ENCODE measurements at regions not wholly inside any gene's neighbourhood (a gene's known extent, or its start where the extent isn't known, plus 50 kb on each side); places are given as distances from the start of the nearest gene placed in this dataset.

DNA sequence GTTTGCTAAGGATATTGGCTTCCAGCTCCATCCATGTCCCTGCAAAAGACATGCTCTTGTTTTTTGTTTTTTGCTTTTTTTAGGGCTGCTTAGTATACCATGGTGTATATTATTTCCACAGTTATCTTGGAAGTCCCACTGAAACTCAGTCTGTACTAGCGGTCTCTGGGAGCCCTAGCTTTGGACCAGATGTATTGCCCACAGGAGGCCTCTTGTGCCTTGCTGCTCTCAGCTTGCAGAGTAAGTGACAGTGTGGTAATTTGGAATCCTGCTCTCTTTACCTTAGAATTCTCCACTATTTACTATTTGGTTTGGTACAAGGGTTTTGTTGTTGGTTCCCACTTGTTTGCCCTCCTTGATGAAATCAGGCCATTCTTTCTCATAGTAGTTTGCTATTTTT lies 1022.9 kb downstream of the LRFN5 start:
- H3K36me3 ChIP-seq = no peaks in the 10 kb centered on the region
- no peak for TF ChIP-seq POLR2A (IDR thresholded peaks at IDR 0.05)
- TF ChIP-seq, protein P1, sequence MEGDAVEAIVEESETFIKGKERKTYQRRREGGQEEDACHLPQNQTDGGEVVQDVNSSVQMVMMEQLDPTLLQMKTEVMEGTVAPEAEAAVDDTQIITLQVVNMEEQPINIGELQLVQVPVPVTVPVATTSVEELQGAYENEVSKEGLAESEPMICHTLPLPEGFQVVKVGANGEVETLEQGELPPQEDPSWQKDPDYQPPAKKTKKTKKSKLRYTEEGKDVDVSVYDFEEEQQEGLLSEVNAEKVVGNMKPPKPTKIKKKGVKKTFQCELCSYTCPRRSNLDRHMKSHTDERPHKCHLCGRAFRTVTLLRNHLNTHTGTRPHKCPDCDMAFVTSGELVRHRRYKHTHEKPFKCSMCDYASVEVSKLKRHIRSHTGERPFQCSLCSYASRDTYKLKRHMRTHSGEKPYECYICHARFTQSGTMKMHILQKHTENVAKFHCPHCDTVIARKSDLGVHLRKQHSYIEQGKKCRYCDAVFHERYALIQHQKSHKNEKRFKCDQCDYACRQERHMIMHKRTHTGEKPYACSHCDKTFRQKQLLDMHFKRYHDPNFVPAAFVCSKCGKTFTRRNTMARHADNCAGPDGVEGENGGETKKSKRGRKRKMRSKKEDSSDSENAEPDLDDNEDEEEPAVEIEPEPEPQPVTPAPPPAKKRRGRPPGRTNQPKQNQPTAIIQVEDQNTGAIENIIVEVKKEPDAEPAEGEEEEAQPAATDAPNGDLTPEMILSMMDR (IDR thresholded peaks at IDR 0.05) = no peak
- H3K27ac ChIP-seq = no peak overlapping the region
- H3K4me3 ChIP-seq (replicated peaks in 1 of 3) = no peak overlapping the region
- no peaks in the 10 kb centered on the region for H3K4me1 ChIP-seq
- H3K9me3 ChIP-seq = no peaks in the 10 kb centered on the region
- no peak for DNase-seq
- intact Hi-C loops (cut with DNase I) = no loop called here
- WGBS, 2 donors = 87 to 93% methylated on average over 1 of the region's 1 CpG
- H3K27me3 ChIP-seq = no peaks in the 10 kb centered on the region

DNA sequence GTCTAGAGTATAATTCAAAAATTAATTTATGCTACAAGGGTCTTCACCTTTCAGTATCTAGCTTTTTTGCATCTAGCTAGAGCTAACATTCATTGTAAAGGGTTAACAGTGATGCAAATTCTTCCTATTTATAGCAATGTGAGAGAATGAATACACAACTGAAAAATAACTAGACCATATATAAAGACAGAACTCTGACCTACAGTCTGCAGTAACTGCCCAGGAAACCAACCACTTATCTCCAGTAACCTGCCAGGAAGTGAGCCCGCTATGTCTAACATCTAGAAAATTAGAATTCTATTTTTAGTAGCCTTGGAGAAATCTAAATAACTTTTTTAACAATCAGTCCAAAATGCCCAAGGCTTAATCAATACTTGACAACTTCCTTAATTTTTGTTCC lies 1021.9 kb downstream of the LRFN5 start:
- WGBS, 2 donors = 75 to 88% methylated on average over 1 of the region's 1 CpG
- H3K4me1 ChIP-seq = no peaks in the 10 kb centered on the region

GRCh38 chr14:42626986-42627385 lies 1020.3 kb downstream of the LRFN5 start:
- TF ChIP-seq, protein P1 (IDR thresholded peaks at IDR 0.05) = no peak
- no peak for TF ChIP-seq POLR2A (IDR thresholded peaks at IDR 0.05)
- intact Hi-C loops (cut with DNase I) = no loop called here
- Histone ChIP-seq H3K4me3 (replicated peaks in 1 of 3) (no peak overlapping the region), H3K36me3 (no peaks in the 10 kb centered on the region), H3K27me3 (no peaks in the 10 kb centered on the region), H3K4me1 (no peaks in the 10 kb centered on the region), H3K9me3 (no peaks in the 10 kb centered on the region), H3K27ac (no peak overlapping the region)
- DNase-seq = no peak

More for the DNA sequence above, 1021.9 kb downstream of the LRFN5 start:
- no peaks in the 10 kb centered on the region for H3K9me3 ChIP-seq
- TF ChIP-seq, protein P1 (IDR thresholded peaks at IDR 0.05) = no peak
- no peak for TF ChIP-seq POLR2A (IDR thresholded peaks at IDR 0.05)
- H3K27ac ChIP-seq = no peak overlapping the region
- intact Hi-C loops (cut with DNase I) = no loop called here
- no peaks in the 10 kb centered on the region for H3K27me3 ChIP-seq
- H3K4me3 ChIP-seq (replicated peaks in 1 of 3) = no peak overlapping the region
- DNase-seq = no peak
- H3K36me3 ChIP-seq = no peaks in the 10 kb centered on the region

DNA sequence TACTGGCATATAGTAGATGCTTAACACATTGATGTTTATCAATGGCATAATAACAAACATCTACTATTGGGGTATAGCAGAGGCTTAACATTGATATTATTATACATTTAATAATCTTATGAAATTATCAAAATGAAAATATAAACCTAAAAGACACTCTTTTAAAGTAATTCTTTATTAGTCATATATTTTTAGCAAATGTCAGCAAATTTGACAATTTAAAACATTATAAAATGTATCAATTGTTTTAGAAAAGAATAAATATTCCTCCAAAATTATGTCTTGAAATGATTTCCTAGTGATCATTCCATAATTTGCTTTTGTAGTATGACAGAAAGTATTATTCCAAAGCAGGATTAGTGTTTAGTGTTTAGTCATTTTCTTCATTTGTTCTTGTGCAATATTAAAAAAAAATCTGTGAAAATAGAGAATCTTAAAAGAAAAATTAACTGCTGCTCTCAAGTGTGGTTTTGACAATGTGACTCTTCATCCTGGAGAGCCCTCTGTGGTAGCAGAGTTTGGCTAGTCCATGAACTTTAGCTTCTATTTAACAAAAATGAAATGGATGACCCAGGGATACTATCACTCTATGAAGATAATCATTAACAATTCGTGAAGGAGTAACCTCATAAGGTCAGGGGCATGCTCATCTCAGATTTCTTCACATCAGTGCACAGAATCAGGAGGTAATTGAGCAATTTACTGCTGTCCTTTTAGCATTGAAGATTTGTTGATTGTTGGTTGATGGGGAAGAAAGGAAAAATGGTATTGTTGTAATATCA lies 1018.5 kb downstream of the LRFN5 start:
- Histone ChIP-seq H3K4me1 (no peaks in the 10 kb centered on the region), H3K9me3 (no peaks in the 10 kb centered on the region), H3K4me3 (replicated peaks in 1 of 3) (no peak overlapping the region), H3K27ac (no peak overlapping the region), H3K27me3 (no peaks in the 10 kb centered on the region), H3K36me3 (no peaks in the 10 kb centered on the region)
- WGBS, 2 donors = 60 to 70% methylated on average over 1 of the region's 1 CpG
- intact Hi-C loops (cut with DNase I) = no loop called here
- TF ChIP-seq POLR2A (IDR thresholded peaks at IDR 0.05) = no peak
- TF ChIP-seq, protein P1 (IDR thresholded peaks at IDR 0.05) = no peak
- no peak for DNase-seq

- no peak overlapping the region for H3K27ac ChIP-seq
- no peaks in the 10 kb centered on the region for H3K36me3 ChIP-seq
- intact Hi-C loops (cut with DNase I) = no loop called here
- no peaks in the 10 kb centered on the region for H3K9me3 ChIP-seq
- H3K4me1 ChIP-seq = no peaks in the 10 kb centered on the region
- no peak overlapping the region for H3K4me3 ChIP-seq (replicated peaks in 1 of 3)
- WGBS, 2 donors = 69 to 80% methylated on average over 1 of the region's 1 CpG
- H3K27me3 ChIP-seq = no peaks in the 10 kb centered on the region
- no peak for DNase-seq
- TF ChIP-seq, protein P1 (IDR thresholded peaks at IDR 0.05) = no peak
- no peak for TF ChIP-seq POLR2A (IDR thresholded peaks at IDR 0.05)
These were observed 1010.3 kb downstream of the LRFN5 start for GRCh38 chr14:42617005-42617404.

Data from thyroid gland (tissue), 4 donors.